ENCODE measurements at regions not wholly inside any gene's neighbourhood (a gene's known extent, or its start where the extent isn't known, plus 50 kb on each side); places are given as distances from the start of the nearest gene placed in this dataset.

DNA sequence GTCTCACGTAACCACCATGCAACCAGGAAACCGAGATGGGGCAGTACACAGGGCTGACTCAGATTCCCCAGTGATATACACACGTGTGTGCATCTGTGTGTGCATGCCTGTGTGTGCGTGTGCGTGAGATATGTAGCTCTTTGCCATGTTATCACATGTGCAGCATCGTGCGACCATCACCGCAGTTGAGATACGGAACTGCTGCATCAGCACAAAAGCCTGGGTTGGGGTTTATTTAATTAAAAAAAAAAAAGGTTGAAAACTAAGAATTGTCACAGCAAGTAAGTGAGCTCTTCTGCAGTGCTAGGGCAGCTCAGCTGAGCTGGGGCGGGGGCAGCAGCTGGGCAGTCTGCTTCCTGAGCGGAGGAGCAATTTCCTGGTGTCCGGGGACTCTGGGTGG lies 152.5 kb downstream of the RBFOX3 start:
- H3K9me3 ChIP-seq, result no peaks in the 10 kb centered on the region
- intact Hi-C loops (cut with DNase I; ENCODE audit: low total_unique reads), result no loop called here
- no peak for DNase-seq
- no peak overlapping the region for H3K27ac ChIP-seq
- H3K36me3 ChIP-seq, result no peaks in the 10 kb centered on the region
- TF ChIP-seq, protein P1, sequence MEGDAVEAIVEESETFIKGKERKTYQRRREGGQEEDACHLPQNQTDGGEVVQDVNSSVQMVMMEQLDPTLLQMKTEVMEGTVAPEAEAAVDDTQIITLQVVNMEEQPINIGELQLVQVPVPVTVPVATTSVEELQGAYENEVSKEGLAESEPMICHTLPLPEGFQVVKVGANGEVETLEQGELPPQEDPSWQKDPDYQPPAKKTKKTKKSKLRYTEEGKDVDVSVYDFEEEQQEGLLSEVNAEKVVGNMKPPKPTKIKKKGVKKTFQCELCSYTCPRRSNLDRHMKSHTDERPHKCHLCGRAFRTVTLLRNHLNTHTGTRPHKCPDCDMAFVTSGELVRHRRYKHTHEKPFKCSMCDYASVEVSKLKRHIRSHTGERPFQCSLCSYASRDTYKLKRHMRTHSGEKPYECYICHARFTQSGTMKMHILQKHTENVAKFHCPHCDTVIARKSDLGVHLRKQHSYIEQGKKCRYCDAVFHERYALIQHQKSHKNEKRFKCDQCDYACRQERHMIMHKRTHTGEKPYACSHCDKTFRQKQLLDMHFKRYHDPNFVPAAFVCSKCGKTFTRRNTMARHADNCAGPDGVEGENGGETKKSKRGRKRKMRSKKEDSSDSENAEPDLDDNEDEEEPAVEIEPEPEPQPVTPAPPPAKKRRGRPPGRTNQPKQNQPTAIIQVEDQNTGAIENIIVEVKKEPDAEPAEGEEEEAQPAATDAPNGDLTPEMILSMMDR (IDR thresholded peaks at IDR 0.05), result no peak
- H3K4me1 ChIP-seq, result no peaks in the 10 kb centered on the region
- peaks cover 0 to 46% of the 10 kb centered on the region in 2 donors for H3K27me3 ChIP-seq
- H3K4me3 ChIP-seq, result no peak overlapping the region

DNA sequence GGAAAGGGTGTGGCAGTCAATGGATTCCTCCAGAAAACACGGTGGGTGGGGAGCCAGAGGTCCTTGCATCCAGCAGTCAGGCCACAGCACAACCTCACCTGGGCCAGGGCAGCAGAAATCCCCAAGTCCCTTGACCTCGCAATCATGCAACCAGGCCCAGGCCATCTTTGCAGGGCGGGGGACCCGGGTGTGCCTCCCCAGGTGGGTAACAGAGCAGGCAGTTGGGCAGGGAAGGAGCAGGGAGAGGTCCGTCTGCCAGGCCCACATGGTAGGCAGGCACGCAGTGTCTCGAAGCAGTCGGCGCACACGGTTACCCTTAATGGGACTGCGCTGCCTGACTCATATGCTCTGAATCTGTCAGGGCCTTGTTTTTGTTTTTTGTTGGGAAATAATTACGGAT lies 153.0 kb downstream of the RBFOX3 start:
- DNase-seq, result no peak
- H3K36me3 ChIP-seq, result no peaks in the 10 kb centered on the region
- intact Hi-C loops (cut with DNase I; ENCODE audit: low total_unique reads), result no loop called here
- no peak overlapping the region for H3K4me3 ChIP-seq
- peaks cover 0 to 46% of the 10 kb centered on the region in 2 donors for H3K27me3 ChIP-seq
- H3K27ac ChIP-seq, result no peak overlapping the region
- H3K4me1 ChIP-seq, result no peaks in the 10 kb centered on the region
- H3K9me3 ChIP-seq, result no peaks in the 10 kb centered on the region
- TF ChIP-seq, protein P1 (IDR thresholded peaks at IDR 0.05), result no peak

DNA sequence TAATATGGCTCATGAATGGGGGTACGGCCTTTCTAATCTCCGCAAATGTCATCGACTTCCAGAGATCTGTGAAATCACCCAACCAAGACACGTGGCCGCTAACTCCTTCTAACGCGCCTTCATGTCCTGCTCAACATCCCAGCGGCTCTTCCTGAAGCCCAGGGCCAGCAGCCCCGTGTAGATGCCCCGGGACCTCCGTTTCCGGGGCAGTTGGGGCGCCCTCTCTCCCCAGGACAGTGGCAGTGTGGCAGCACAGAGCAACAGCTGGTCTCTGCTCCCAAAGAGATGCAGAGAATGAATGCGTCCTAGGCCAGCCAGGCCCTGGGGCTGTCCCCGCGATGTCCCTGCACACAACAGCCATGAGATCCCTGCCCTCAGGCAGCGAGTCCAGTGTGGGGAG lies 153.5 kb downstream of the RBFOX3 start:
- DNase-seq, result no peak
- intact Hi-C loops (cut with DNase I; ENCODE audit: low total_unique reads), result no loop called here
- TF ChIP-seq, protein P1 (IDR thresholded peaks at IDR 0.05), result no peak
- Histone ChIP-seq H3K9me3 (no peaks in the 10 kb centered on the region), H3K27ac (no peak overlapping the region), H3K36me3 (no peaks in the 10 kb centered on the region), H3K4me1 (no peaks in the 10 kb centered on the region), H3K4me3 (no peak overlapping the region), H3K27me3 (peaks cover 0 to 46% of the 10 kb centered on the region in 2 donors)

DNA sequence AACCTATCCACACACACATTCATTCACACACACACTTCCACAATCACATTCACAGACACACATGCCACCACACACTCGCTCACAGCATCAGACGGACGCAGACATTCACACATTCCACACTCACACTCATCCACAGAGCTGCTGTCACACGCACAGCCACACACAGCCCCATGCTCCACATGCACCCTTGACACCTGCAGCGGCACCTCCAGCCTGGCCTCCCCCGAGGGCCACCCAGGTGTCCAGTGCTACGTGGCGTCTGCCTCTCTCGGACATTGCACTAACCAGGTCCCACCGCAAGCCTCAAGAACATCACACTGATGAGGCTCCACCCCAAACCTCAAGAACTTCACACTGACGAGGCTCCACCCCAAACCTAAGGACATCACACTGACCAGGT lies 155.2 kb downstream of the RBFOX3 start:
- DNase-seq, result no peak
- TF ChIP-seq, protein P1 (IDR thresholded peaks at IDR 0.05), result no peak
- no peaks in the 10 kb centered on the region for H3K9me3 ChIP-seq
- no peak overlapping the region for H3K4me3 ChIP-seq
- H3K4me1 ChIP-seq, result no peaks in the 10 kb centered on the region
- intact Hi-C loops (cut with DNase I; ENCODE audit: low total_unique reads), result no loop called here
- no peak overlapping the region for H3K27ac ChIP-seq
- no peaks in the 10 kb centered on the region for H3K36me3 ChIP-seq
- H3K27me3 ChIP-seq, result peaks cover 0 to 46% of the 10 kb centered on the region in 2 donors

DNA sequence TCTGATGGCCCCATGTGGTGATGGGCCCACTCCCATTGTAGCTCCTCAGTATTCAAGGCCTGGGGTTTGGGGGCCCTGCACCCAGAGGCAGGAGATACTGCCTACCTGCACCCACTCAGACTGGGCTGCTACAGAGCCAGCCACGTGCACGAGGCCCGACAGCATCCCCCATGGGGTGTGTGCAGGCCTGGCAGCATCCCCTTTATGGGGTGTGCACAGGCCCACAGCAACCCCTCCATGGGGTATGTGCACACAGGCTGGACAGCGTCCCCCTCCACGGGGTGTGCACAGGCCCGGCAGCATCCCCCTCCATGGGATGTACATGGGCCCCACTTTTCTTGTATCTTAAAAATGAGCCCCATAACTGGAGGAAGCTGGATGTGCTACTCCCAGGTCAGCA lies 156.0 kb downstream of the RBFOX3 start:
- H3K4me3 ChIP-seq, result no peak overlapping the region
- H3K27me3 ChIP-seq, result peaks cover 0 to 46% of the 10 kb centered on the region in 2 donors
- H3K36me3 ChIP-seq, result no peaks in the 10 kb centered on the region
- no peaks in the 10 kb centered on the region for H3K4me1 ChIP-seq
- no peak overlapping the region for H3K27ac ChIP-seq
- no peaks in the 10 kb centered on the region for H3K9me3 ChIP-seq
- DNase-seq, result no peak
- intact Hi-C loops (cut with DNase I; ENCODE audit: low total_unique reads), result no loop called here
- TF ChIP-seq, protein P1 (IDR thresholded peaks at IDR 0.05), result no peak

DNA sequence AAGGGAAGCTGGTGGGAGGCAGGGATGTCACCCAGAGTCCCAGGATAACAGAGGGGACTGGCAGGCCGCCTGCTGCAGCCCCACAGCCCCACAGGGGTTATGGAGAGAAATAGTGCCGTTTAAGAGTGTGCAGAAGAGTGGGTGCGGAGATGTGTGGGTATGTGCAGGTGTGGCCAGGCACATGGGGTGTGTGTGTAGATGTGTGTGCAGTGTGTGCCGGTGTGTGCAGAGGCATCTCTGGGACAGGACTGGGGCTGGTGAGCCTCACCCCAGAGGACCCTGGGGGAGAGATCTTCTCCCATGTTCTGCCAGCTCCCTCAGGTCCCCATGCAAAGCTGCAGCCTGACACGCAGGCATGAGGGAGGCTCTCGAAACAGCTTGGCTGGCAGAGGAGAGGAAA lies 157.4 kb downstream of the RBFOX3 start:
- Histone ChIP-seq H3K4me1 (no peaks in the 10 kb centered on the region), H3K4me3 (no peak overlapping the region), H3K9me3 (no peaks in the 10 kb centered on the region), H3K27ac (no peak overlapping the region), H3K27me3 (peaks cover 0 to 43% of the 10 kb centered on the region in 2 donors), H3K36me3 (no peaks in the 10 kb centered on the region)
- TF ChIP-seq, protein P1 (IDR thresholded peaks at IDR 0.05), result no peak
- DNase-seq, result no peak
- intact Hi-C loops (cut with DNase I; ENCODE audit: low total_unique reads), result no loop called here
